ENCODE measurements at regions not wholly inside any gene's neighbourhood (a gene's known extent, or its start where the extent isn't known, plus 50 kb on each side); places are given as distances from the start of the nearest gene placed in this dataset.

DNA sequence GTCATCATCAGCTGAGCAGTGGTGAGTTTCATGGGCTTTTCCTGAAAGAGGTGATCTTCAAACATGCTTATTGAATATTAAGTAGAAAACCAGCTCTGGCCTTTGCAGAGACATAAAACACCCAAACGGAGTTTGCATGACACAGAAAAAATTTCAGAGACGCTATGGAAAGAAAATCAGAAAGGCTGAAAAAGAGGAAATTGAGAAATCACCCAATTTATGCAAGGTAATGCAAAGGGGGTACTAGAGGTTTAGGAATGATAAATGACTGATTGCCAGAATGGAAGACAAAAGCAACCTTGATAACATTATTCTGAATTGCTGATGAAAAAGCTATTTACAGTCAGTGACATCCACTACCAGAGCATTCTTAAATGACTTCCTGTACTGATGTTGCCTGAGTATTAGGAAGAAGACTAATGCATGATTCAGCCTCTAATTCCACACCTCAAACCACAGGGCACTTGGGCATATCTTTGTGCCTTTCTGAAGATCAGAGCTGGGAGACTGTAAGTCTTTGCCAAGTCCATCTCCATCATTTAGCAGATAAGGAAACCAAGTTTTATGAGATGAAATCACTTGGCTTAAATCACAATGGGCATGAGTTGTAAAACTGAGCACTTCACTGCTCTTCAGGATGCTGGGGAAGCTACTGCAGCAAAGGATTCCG lies 565.7 kb downstream of the PPARGC1A start:
- DNase-seq: peak in 1 of 14 experiments; percentile 6
- no peaks in the 10 kb centered on the region for H3K27me3 ChIP-seq (ENCODE audit: control insufficient read depth in 1 of 2, insufficient read depth in 2 of 2, low read length in 2 of 2)
- H3K4me1 ChIP-seq (ENCODE audit: insufficient read depth, low read length): no peaks in the 10 kb centered on the region
- Mint-ChIP-seq H3K36me3 (ENCODE audit: low read depth) (no peaks in the 10 kb centered on the region), H3K4me1 (ENCODE audit: low read depth) (no peaks in the 10 kb centered on the region), H3K27ac (no peak overlapping the region), H3K9me3 (no peaks in the 10 kb centered on the region), H3K27me3 (no peaks in the 10 kb centered on the region), H3K4me3 (no peak overlapping the region)
- H3K36me3 ChIP-seq (ENCODE audit: insufficient read depth, low read length): no peaks in the 10 kb centered on the region
- ChIA-PET CTCF (no interaction called here), POLR2A (no interaction called here)
- no peak overlapping the region for H3K4me3 ChIP-seq (ENCODE audit: low read length)
- H3K27ac ChIP-seq (ENCODE audit: low read depth in 1 of 2, low read length in 2 of 2): no peak overlapping the region
- intact Hi-C loops (cut with DNase I, micrococcal nuclease): no loop called here
- no peaks in the 10 kb centered on the region for H3K9me3 ChIP-seq (ENCODE audit: control insufficient read depth in 1 of 2, insufficient read depth in 1 of 2, low read length in 2 of 2)
- ATAC-seq (ENCODE audit: poor library complexity): no peak
- TF ChIP-seq, protein P1, sequence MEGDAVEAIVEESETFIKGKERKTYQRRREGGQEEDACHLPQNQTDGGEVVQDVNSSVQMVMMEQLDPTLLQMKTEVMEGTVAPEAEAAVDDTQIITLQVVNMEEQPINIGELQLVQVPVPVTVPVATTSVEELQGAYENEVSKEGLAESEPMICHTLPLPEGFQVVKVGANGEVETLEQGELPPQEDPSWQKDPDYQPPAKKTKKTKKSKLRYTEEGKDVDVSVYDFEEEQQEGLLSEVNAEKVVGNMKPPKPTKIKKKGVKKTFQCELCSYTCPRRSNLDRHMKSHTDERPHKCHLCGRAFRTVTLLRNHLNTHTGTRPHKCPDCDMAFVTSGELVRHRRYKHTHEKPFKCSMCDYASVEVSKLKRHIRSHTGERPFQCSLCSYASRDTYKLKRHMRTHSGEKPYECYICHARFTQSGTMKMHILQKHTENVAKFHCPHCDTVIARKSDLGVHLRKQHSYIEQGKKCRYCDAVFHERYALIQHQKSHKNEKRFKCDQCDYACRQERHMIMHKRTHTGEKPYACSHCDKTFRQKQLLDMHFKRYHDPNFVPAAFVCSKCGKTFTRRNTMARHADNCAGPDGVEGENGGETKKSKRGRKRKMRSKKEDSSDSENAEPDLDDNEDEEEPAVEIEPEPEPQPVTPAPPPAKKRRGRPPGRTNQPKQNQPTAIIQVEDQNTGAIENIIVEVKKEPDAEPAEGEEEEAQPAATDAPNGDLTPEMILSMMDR (IDR thresholded peaks at IDR 0.05): no peak

DNA sequence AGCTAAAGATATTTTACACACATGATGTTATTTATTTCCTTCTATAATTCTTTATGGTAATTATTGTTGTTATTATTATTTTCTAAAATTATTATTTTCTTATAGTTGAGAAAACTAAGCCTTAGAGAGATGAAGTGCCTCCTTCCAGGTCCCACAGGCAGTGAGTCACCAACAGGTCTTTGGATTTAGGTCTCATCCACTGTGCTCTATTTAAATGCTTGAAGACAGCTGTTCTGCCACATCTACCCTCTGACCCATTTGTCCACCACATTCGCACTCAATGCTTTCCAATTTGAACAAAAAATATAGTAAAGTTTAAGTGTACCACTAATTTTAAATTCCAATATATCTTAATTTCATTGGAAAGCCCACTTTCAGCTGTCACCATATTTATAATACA lies 566.4 kb downstream of the PPARGC1A start:
- DNase-seq: no peak
- H3K9me3 ChIP-seq (ENCODE audit: control insufficient read depth in 1 of 2, insufficient read depth in 1 of 2, low read length in 2 of 2): no peaks in the 10 kb centered on the region
- no peak overlapping the region for H3K27ac ChIP-seq (ENCODE audit: low read depth in 1 of 2, low read length in 2 of 2)
- no peaks in the 10 kb centered on the region for H3K27me3 ChIP-seq (ENCODE audit: control insufficient read depth in 1 of 2, insufficient read depth in 2 of 2, low read length in 2 of 2)
- no peaks in the 10 kb centered on the region for H3K27me3 Mint-ChIP-seq
- intact Hi-C loops (cut with DNase I, micrococcal nuclease): no loop called here
- H3K4me3 Mint-ChIP-seq: no peak overlapping the region
- no peak overlapping the region for H3K4me3 ChIP-seq (ENCODE audit: low read length)
- ChIA-PET CTCF (no interaction called here), POLR2A (no interaction called here)
- no peaks in the 10 kb centered on the region for H3K36me3 Mint-ChIP-seq (ENCODE audit: low read depth)
- no peak for ATAC-seq (ENCODE audit: poor library complexity)
- TF ChIP-seq, protein P1 (IDR thresholded peaks at IDR 0.05): no peak
- no peaks in the 10 kb centered on the region for H3K9me3 Mint-ChIP-seq
- no peaks in the 10 kb centered on the region for H3K4me1 ChIP-seq (ENCODE audit: insufficient read depth, low read length)
- no peaks in the 10 kb centered on the region for H3K4me1 Mint-ChIP-seq (ENCODE audit: low read depth)
- H3K36me3 ChIP-seq (ENCODE audit: insufficient read depth, low read length): no peaks in the 10 kb centered on the region
- H3K27ac Mint-ChIP-seq: no peak overlapping the region

DNA sequence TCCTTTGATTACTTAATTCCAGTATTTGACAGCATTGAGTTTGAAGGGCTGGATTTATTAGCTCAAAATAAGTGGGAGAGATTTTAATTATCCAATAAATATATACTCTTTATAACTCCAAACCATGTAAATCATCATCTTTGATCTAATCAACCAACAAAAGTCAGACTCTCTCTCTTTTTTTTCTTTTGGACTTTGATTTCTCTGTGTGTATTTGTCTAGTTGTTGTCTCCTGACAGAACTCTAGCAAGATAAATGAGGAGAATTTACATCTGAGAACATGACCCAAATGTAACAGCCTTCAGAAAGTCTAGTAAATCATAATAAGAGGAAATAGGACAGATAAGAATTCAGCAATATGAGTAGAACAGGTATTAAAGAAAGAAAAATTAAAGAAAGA lies 567.1 kb downstream of the PPARGC1A start:
- Mint-ChIP-seq H3K9me3 (no peaks in the 10 kb centered on the region), H3K27me3 (no peaks in the 10 kb centered on the region), H3K27ac (no peak overlapping the region), H3K4me1 (ENCODE audit: low read depth) (no peaks in the 10 kb centered on the region), H3K4me3 (no peak overlapping the region), H3K36me3 (ENCODE audit: low read depth) (no peaks in the 10 kb centered on the region)
- POLR2A ChIA-PET: no interaction called here
- TF ChIP-seq, protein P1 (IDR thresholded peaks at IDR 0.05): no peak
- H3K36me3 ChIP-seq (ENCODE audit: insufficient read depth, low read length): no peaks in the 10 kb centered on the region
- ATAC-seq (ENCODE audit: poor library complexity) (no peak), DNase-seq (no peak)
- no peaks in the 10 kb centered on the region for H3K4me1 ChIP-seq (ENCODE audit: insufficient read depth, low read length)
- no peaks in the 10 kb centered on the region for H3K9me3 ChIP-seq (ENCODE audit: control insufficient read depth in 1 of 2, insufficient read depth in 1 of 2, low read length in 2 of 2)
- H3K27me3 ChIP-seq (ENCODE audit: control insufficient read depth in 1 of 2, insufficient read depth in 2 of 2, low read length in 2 of 2): no peaks in the 10 kb centered on the region
- CTCF ChIA-PET: no interaction called here
- no peak overlapping the region for H3K4me3 ChIP-seq (ENCODE audit: low read length)
- H3K27ac ChIP-seq (ENCODE audit: low read depth in 1 of 2, low read length in 2 of 2): no peak overlapping the region
- intact Hi-C loops (cut with DNase I, micrococcal nuclease): no loop called here

Data from CD4-positive, alpha-beta T cell (primary cell).